GM12875 (cell line): ENCODE measurements at regions not wholly inside any gene's neighbourhood (a gene's known extent, or its start where the extent isn't known, plus 50 kb on each side); places are given as distances from the start of the nearest gene placed in this dataset.

Experiments
- H3K4me3 ChIP-seq: one replicate; pipeline ENCODE4 v1.5.1; 2011; ENCODE audit warnings: low read depth, low read length, control low read depth
- TF ChIP-seq, protein P1 (sequence below): IDR thresholded peaks from 2 replicates; pipeline ENCODE4 v1.5.1; 2011; ENCODE audit warnings: low read depth, mild to moderate bottlenecking, control low read depth, inconsistent platforms, low read length, moderate library complexity, borderline replicate concordance; ENCODE audit not compliant: insufficient read depth

DNA sequence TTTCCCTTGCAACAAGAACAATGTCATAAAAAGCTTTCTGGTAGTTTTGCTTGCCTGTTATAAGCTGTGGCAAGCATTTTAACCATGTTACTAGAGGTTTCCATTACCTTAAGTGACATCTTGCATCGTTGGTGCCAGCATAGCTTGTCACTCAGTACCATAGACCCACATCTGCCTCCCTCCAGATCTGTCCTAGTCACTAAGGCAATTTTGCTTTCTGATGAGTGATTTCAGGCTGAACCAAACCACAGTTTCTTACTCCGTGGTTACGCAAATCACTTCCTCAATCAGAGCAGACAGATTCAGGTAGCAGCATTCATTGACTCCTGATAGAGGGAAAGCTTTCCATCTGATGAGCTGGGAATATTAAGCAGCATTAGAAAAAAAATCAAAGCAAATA lies 1057.5 kb upstream of the FAM98A start:
- TF ChIP-seq, protein P1, sequence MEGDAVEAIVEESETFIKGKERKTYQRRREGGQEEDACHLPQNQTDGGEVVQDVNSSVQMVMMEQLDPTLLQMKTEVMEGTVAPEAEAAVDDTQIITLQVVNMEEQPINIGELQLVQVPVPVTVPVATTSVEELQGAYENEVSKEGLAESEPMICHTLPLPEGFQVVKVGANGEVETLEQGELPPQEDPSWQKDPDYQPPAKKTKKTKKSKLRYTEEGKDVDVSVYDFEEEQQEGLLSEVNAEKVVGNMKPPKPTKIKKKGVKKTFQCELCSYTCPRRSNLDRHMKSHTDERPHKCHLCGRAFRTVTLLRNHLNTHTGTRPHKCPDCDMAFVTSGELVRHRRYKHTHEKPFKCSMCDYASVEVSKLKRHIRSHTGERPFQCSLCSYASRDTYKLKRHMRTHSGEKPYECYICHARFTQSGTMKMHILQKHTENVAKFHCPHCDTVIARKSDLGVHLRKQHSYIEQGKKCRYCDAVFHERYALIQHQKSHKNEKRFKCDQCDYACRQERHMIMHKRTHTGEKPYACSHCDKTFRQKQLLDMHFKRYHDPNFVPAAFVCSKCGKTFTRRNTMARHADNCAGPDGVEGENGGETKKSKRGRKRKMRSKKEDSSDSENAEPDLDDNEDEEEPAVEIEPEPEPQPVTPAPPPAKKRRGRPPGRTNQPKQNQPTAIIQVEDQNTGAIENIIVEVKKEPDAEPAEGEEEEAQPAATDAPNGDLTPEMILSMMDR, result no peak
- no peak overlapping the region for H3K4me3 ChIP-seq

DNA sequence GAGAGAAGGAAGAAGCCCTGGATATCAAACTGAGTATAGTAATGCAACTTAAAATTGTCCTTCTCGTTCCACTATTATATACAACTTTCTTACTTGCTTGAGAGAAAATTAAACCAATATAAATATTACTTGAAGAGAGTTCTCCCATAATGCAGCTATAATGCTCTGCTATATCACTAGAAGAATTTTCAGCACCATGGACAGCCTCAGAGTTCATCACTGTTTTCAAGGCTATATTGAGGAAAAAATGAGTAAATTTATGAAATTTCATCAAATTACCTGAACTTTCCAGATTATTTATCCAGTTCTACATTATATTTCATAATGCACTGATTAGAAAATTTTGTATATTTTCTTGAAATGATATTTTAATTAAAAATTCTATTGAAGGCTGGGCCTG lies 1053.5 kb upstream of the FAM98A start:
- TF ChIP-seq, protein P1, result no peak
- H3K4me3 ChIP-seq, result no peak overlapping the region

DNA sequence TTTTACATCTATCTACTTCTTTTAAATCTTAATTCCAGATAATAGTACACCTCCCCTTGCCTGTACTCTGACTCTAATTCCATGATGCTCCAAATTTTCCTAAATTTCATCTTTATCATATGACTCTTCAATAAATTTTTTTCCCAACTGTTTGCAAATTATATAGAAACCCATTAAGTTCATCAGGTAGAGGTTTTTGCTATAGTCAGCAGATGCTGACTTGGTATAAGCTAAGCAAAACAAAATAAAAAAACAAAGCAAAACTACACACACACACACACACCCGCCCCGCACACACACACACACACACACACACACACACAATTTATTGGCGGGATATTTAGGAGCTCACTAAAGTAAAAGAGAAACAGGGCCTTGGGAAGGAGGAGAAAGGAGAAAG lies 1047.8 kb upstream of the FAM98A start:
- TF ChIP-seq, protein P1, result no peak

GRCh38 chr2:34632327-34632726 lies 1033.2 kb upstream of the FAM98A start:
- H3K4me3 ChIP-seq, result no peak overlapping the region
- TF ChIP-seq, protein P1, result no peak

More for the DNA sequence above, 1047.8 kb upstream of the FAM98A start:
- no peak overlapping the region for H3K4me3 ChIP-seq

DNA sequence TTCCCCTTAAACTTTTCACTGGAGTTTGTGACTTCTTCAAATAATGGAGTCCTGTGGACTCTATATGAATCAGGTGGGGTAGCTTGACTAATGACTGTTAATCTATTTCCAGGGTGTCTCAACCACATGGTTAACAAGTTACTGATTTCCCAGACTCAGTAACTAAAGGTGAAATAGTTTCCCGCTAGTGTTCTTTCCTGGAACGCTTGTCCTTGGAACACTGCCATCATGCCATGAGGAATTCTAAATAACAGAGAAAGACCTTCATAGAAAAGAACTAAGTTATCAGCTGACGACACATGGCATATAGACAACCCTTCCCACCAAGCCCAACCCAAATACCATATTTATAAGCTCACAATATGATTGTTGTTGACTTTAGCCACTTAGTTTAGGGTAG lies 1027.9 kb upstream of the FAM98A start:
- H3K4me3 ChIP-seq, result no peak overlapping the region
- TF ChIP-seq, protein P1, result no peak

DNA sequence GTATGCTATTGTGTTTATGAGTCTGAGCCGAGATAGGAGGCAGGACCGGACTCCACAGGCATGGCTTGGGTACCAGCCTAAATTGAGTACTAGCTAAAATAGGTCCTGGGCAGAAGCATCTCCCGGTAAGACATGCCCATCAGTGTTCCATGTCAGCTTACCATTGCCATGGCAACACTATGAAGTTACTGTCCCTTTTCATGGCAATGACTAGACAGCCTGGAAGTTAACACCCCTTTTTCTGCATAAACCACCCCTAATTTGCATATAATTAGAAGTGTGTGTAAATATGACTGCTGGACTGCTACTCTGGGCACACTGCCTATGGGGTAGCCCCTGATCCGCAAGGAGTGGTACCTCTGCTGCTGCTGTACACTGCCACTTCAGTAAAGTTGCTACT lies 1005.1 kb upstream of the FAM98A start:
- TF ChIP-seq, protein P1, result no peak
- H3K4me3 ChIP-seq, result no peak overlapping the region

DNA sequence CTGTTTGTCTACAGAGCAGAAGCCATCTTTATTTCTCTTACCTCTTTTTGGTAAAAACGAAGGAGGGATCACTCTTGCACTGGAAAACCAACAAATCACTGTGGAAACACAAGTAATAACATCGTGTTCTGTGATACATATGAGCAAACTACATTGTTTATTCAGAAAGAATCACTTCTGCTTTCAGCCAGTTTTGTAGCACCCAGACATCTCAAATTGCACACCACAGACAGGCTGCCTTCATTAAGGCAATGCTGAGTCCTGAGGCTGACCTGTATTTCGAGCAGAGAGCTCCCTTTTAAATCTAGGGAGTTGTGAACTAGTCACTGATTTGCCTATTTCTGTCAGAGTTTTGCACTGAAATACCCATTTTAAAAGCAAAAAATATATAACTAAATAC lies 1003.2 kb upstream of the FAM98A start:
- no peak overlapping the region for H3K4me3 ChIP-seq
- TF ChIP-seq, protein P1, result no peak
